B cell (primary cell): ENCODE measurements at regions not wholly inside any gene's neighbourhood (a gene's known extent, or its start where the extent isn't known, plus 50 kb on each side); places are given as distances from the start of the nearest gene placed in this dataset.

Source experiments
- CTCF ChIP-seq: fragments of 200-600 bp; IDR thresholded peaks from one replicate; pipeline ENCODE4 v1.8.0; 2022; ENCODE audit warnings: antibody characterized with exemption, mild to moderate bottlenecking
- EZH2 ChIP-seq: IDR thresholded peaks from 2 replicates; pipeline ENCODE4 v1.6.1; 2012; ENCODE audit warnings: borderline replicate concordance, low read depth, mild to moderate bottlenecking, moderate library complexity, low read length; ENCODE audit not compliant: insufficient read depth, poor library complexity, severe bottlenecking

GRCh38 chr11:110929129-110929528 is 216.9 kb upstream of the ARHGAP20 start:
- no peak for TF ChIP-seq CTCF
- TF ChIP-seq EZH2, result no peak
